ENCODE measurements at regions not wholly inside any gene's neighbourhood (a gene's known extent, or its start where the extent isn't known, plus 50 kb on each side); places are given as distances from the start of the nearest gene placed in this dataset.
"Not testable (repeated sequence)": the region's sequence is repeated elsewhere in the genome, so short reads cannot be mapped to it uniquely, and the experiment has no call there.

GRCh38 chr10:9814285-9814864, 1203.3 kb upstream of the CELF2 start:
- intact Hi-C loops (cut with DNase I): no loop called here
- no peak for DNase-seq

GRCh38 chr10:9819756-9820494, 1197.7 kb upstream of the CELF2 start:
- intact Hi-C loops (cut with DNase I): no loop called here
- peak in 3 of 10 donors; percentile 6 to 74 (median 38) for DNase-seq

GRCh38 chr10:9823268-9823930, 1194.3 kb upstream of the CELF2 start:
- no peak for DNase-seq
- intact Hi-C loops (cut with DNase I): no loop called here

GRCh38 chr10:9824631-9825071, 1193.0 kb upstream of the CELF2 start:
- DNase-seq: no peak
- intact Hi-C loops (cut with DNase I): no loop called here

- no peak for DNase-seq
- intact Hi-C loops (cut with DNase I): no loop called here
Observed at GRCh38 chr10:9825491-9826018, 1192.1 kb upstream of the CELF2 start.

GRCh38 chr10:9828110-9828509, 1189.6 kb upstream of the CELF2 start:
- no peak for DNase-seq
- intact Hi-C loops (cut with DNase I): no loop called here

- no peak for DNase-seq
- intact Hi-C loops (cut with DNase I): no loop called here
Observed at GRCh38 chr10:9833942-9834341, 1183.7 kb upstream of the CELF2 start.

- no peak for DNase-seq
Observed at GRCh38 chr10:9834434-9834833, 1183.2 kb upstream of the CELF2 start.

GRCh38 chr10:9845075-9845474, 1172.6 kb upstream of the CELF2 start:
- DNase-seq: no peak
- intact Hi-C loops (cut with DNase I): no loop called here

More at GRCh38 chr10:9834434-9834833, 1183.2 kb upstream of the CELF2 start:
- intact Hi-C loops (cut with DNase I): no loop called here

- no peak for DNase-seq
- intact Hi-C loops (cut with DNase I): no loop called here
Observed at GRCh38 chr10:9848278-9848677, 1169.4 kb upstream of the CELF2 start.

- intact Hi-C loops (cut with DNase I): no loop called here
- no peak for DNase-seq
Observed at GRCh38 chr10:9848981-9849380, 1168.7 kb upstream of the CELF2 start.

- DNase-seq: no peak
- intact Hi-C loops (cut with DNase I): no loop called here
Observed at GRCh38 chr10:9850415-9850814, 1167.3 kb upstream of the CELF2 start.

GRCh38 chr10:9851808-9852207, 1165.9 kb upstream of the CELF2 start:
- intact Hi-C loops (cut with DNase I): no loop called here
- no peak for DNase-seq

GRCh38 chr10:9853405-9854355, 1164.0 kb upstream of the CELF2 start:
- intact Hi-C loops (cut with DNase I): no loop called here
- DNase-seq: peak in 3 of 10 donors; percentile 8 to 63 (median 16)

GRCh38 chr10:9855451-9855850, 1162.2 kb upstream of the CELF2 start:
- intact Hi-C loops (cut with DNase I); DNase-seq: not testable (repeated sequence)

GRCh38 chr10:9858816-9859215, 1158.9 kb upstream of the CELF2 start:
- no peak for DNase-seq
- intact Hi-C loops (cut with DNase I): no loop called here

GRCh38 chr10:9860045-9860444, 1157.6 kb upstream of the CELF2 start:
- DNase-seq: no peak
- intact Hi-C loops (cut with DNase I): no loop called here

GRCh38 chr10:9863559-9864121, 1154.0 kb upstream of the CELF2 start:
- DNase-seq: no peak
- intact Hi-C loops (cut with DNase I): no loop called here

- intact Hi-C loops (cut with DNase I): no loop called here
- no peak for DNase-seq
Observed at GRCh38 chr10:9868499-9868898, 1149.2 kb upstream of the CELF2 start.

- intact Hi-C loops (cut with DNase I): no loop called here
- DNase-seq: no peak
Observed at GRCh38 chr10:9869205-9869604, 1148.5 kb upstream of the CELF2 start.

All from posterior cingulate gyrus (tissue), 11 donors.